B cell (primary cell): ENCODE measurements at regions not wholly inside any gene's neighbourhood (a gene's known extent, or its start where the extent isn't known, plus 50 kb on each side); places are given as distances from the start of the nearest gene placed in this dataset.

Experiments
- ATAC-seq: fragments of 200-7000 bp; cut with Tn5 transposase; one replicate; pipeline ENCODE4 v1.10.0; 2021; ENCODE audit warnings: low read depth, mild to moderate bottlenecking, moderate number of reproducible peaks, moderate library complexity
- CTCF ChIA-PET: fragments of 350-600 bp; sonication (Branson Sonifier 250); formaldehyde crosslinking; loops from one replicate; lab custom pipeline; 2021; ENCODE audit warnings: antibody characterized with exemption, inconsistent platforms; lab: Charles Lee
- POLR2A ChIA-PET: fragments of 350-600 bp; sonication (Branson Sonifier 250); formaldehyde crosslinking; loops from one replicate; lab custom pipeline; 2021; ENCODE audit warnings: antibody characterized with exemption; lab: Charles Lee
- DNase-seq: peaks from one replicate; pipeline ENCODE4 v3.0.0; 2013
- H2AFZ ChIP-seq: 2 replicates; pipeline ENCODE4 v1.6.1; 2012; ENCODE audit warnings: mild to moderate bottlenecking, low read depth, low read length; ENCODE audit not compliant: insufficient read depth, poor library complexity, severe bottlenecking
- H3K27ac ChIP-seq, 2 donors: 1 replicate in 1 of 2; 2 replicates in 1 of 2; pipeline ENCODE4 v1.5.1; 2012 to 2013; ENCODE audit warnings: low read length in 2 of 2, mild to moderate bottlenecking in 2 of 2, moderate library complexity in 1 of 2
- H3K27me3 ChIP-seq, 4 experiments: fragments of 200-600 bp in 1 of 4; sonication (generic) in 1 of 4; replicated peaks in 1 of 4; 1 replicate in 2 of 4; 2 replicates in 2 of 4; pipeline versions ENCODE4 v1.6.1 to v1.7.0; 2013 to 2016; ENCODE audit warnings: low read length in 3 of 4, mild to moderate bottlenecking in 2 of 4, mixed read lengths in 1 of 4, moderate library complexity in 1 of 4; ENCODE audit not compliant: insufficient read depth in 4 of 4, control insufficient read depth in 3 of 4; ENCODE audit errors: control extremely low read depth in 1 of 4
- H3K36me3 ChIP-seq, 2 experiments: replicated peaks in 1 of 2; 1 replicate in 1 of 2; 2 replicates in 1 of 2; pipeline versions ENCODE4 v1.6.1 to v1.7.1; 2013; ENCODE audit warnings: low read length in 1 of 2; ENCODE audit not compliant: insufficient read depth in 2 of 2, control insufficient read depth in 1 of 2; ENCODE audit errors: control extremely low read depth in 1 of 2, extremely low read depth in 1 of 2
- H3K4me1 ChIP-seq, 2 donors: fragments of 200-600 bp in 1 of 2; sonication (generic) in 1 of 2; 1 replicate in 1 of 2; 2 replicates in 1 of 2; pipeline versions ENCODE4 v1.5.1 to v1.6.1; 2013 to 2017; ENCODE audit warnings: low read length in 2 of 2; ENCODE audit not compliant: control insufficient read depth in 2 of 2, insufficient read depth in 2 of 2
- H3K4me2 ChIP-seq: replicated peaks from 2 replicates; pipeline ENCODE3; 2012; ENCODE audit warnings: mild to moderate bottlenecking, low read depth, low read length; ENCODE audit not compliant: poor library complexity, severe bottlenecking
- H3K4me3 ChIP-seq, 5 experiments: fragments of 200-600 bp in 1 of 5; sonication (generic) in 1 of 5; 1 replicate in 3 of 5; 2 replicates in 2 of 5; pipeline versions ENCODE4 v1.5.1 to v1.7.0; 2011 to 2016; ENCODE audit warnings: low read length in 4 of 5, mild to moderate bottlenecking in 4 of 5, low read depth in 2 of 5, control low read depth in 1 of 5, moderate library complexity in 1 of 5; ENCODE audit not compliant: insufficient read depth in 1 of 5; ENCODE audit errors: control extremely low read depth in 1 of 5, extremely low read depth in 1 of 5
- H3K79me2 ChIP-seq: fragments of 200-600 bp; sonication (generic); one replicate; pipeline ENCODE4 v1.6.0; 2016; ENCODE audit warnings: low read length; ENCODE audit not compliant: control insufficient read depth, insufficient read depth
- H3K9ac ChIP-seq: fragments of 200-600 bp; sonication (generic); 2 replicates; pipeline ENCODE4 v1.6.1; 2017; ENCODE audit warnings: mild to moderate bottlenecking, low read length, moderate library complexity
- H3K9me3 ChIP-seq, 3 donors: one replicate each; pipeline versions ENCODE4 v1.6.1 to v1.7.1; 2013; ENCODE audit warnings: low read length in 2 of 3; ENCODE audit not compliant: control insufficient read depth in 2 of 3, insufficient read depth in 1 of 3; ENCODE audit errors: control extremely low read depth in 1 of 3
- H4K20me1 ChIP-seq: 2 replicates; pipeline ENCODE4 v1.6.0; 2012; ENCODE audit warnings: mild to moderate bottlenecking, low read length; ENCODE audit not compliant: insufficient read depth, control insufficient read depth, poor library complexity, severe bottlenecking
- H3K27ac Mint-ChIP-seq: one replicate; pipeline ENCODE4 v1.8.0; 2021; ENCODE audit warnings: mixed read lengths
- H3K27me3 Mint-ChIP-seq: one replicate; pipeline ENCODE4 v1.8.0; 2021; ENCODE audit warnings: mixed read lengths
- H3K4me1 Mint-ChIP-seq: one replicate; pipeline ENCODE4 v1.8.0; 2021; ENCODE audit warnings: mixed read lengths
- H3K4me3 Mint-ChIP-seq: one replicate; pipeline ENCODE4 v1.8.0; 2021; ENCODE audit warnings: mixed read lengths
- H3K9me3 Mint-ChIP-seq: one replicate; pipeline ENCODE4 v1.8.0; 2022; ENCODE audit warnings: mixed read lengths; ENCODE audit not compliant: insufficient read depth
- CTCF ChIP-seq: fragments of 200-600 bp; IDR thresholded peaks from one replicate; pipeline ENCODE4 v1.8.0; 2022; ENCODE audit warnings: antibody characterized with exemption, mild to moderate bottlenecking
- EZH2 ChIP-seq: IDR thresholded peaks from 2 replicates; pipeline ENCODE4 v1.6.1; 2012; ENCODE audit warnings: borderline replicate concordance, low read depth, mild to moderate bottlenecking, moderate library complexity, low read length; ENCODE audit not compliant: insufficient read depth, poor library complexity, severe bottlenecking
- WGBS: methylation state at CpG from one replicate; pipeline ENCODE4 v1.1.5; 2013; ENCODE audit warnings: missing lambda C conversion rate; ENCODE audit not compliant: insufficient coverage; 5-methylcytosine and 5-hydroxymethylcytosine counted together
- intact Hi-C: fragments of 100-400 bp; cut with micrococcal nuclease; formaldehyde crosslinking; loops from one replicate; pipeline ENCODE4 v1.10.0; 2022

GRCh38 chr9:1521547-1521946 lies 471.4 kb downstream of the DMRT2 start:
- H4K20me1 ChIP-seq: no peaks in the 10 kb centered on the region
- Mint-ChIP-seq H3K27me3 (no peaks in the 10 kb centered on the region), H3K4me3 (no peak overlapping the region), H3K27ac (no peak overlapping the region), H3K4me1 (no peaks in the 10 kb centered on the region), H3K9me3 (no peaks in the 10 kb centered on the region)
- H3K79me2 ChIP-seq: no peaks in the 10 kb centered on the region
- TF ChIP-seq CTCF (no peak), EZH2 (no peak)
- ChIA-PET CTCF (no interaction called here), POLR2A (no interaction called here)
- H3K27ac ChIP-seq: no peak overlapping the region
- intact Hi-C loops: no loop called here
- no CpG with 5 or more reads among the region's 4 CpGs for WGBS
- ATAC-seq (no peak), DNase-seq (no peak)
- H3K4me1 ChIP-seq: no peaks in the 10 kb centered on the region
- H2AFZ ChIP-seq: no peak overlapping the region
- H3K27me3 ChIP-seq: no peaks in the 10 kb centered on the region
- H3K9ac ChIP-seq: no peak overlapping the region
- H3K4me2 ChIP-seq: no peak overlapping the region
- H3K36me3 ChIP-seq: no peaks in the 10 kb centered on the region
- no peak overlapping the region for H3K4me3 ChIP-seq
- H3K9me3 ChIP-seq: peaks cover 0 to 6% (median 0%) of the 10 kb centered on the region in 3 donors

GRCh38 chr9:1522219-1522767 lies 472.1 kb downstream of the DMRT2 start:
- CTCF ChIA-PET: no interaction called here
- Mint-ChIP-seq H3K9me3 (no peaks in the 10 kb centered on the region), H3K4me3 (no peak overlapping the region), H3K27me3 (no peaks in the 10 kb centered on the region), H3K27ac (no peak overlapping the region), H3K4me1 (no peaks in the 10 kb centered on the region)
- ATAC-seq (no peak), DNase-seq (no peak)
- H3K4me3 ChIP-seq: no peak overlapping the region
- H3K27me3 ChIP-seq: no peaks in the 10 kb centered on the region
- H3K9ac ChIP-seq: no peak overlapping the region
- peaks cover 0 to 6% (median 0%) of the 10 kb centered on the region in 3 donors for H3K9me3 ChIP-seq
- intact Hi-C loops: no loop called here
- no peak overlapping the region for H3K27ac ChIP-seq
- no peaks in the 10 kb centered on the region for H3K4me1 ChIP-seq
- TF ChIP-seq EZH2 (no peak), CTCF (no peak)
- 50% methylated on average over 1 of the region's 1 CpG for WGBS
- POLR2A ChIA-PET: no interaction called here
- no peak overlapping the region for H2AFZ ChIP-seq
- no peaks in the 10 kb centered on the region for H3K79me2 ChIP-seq
- H4K20me1 ChIP-seq: no peaks in the 10 kb centered on the region
- H3K36me3 ChIP-seq: no peaks in the 10 kb centered on the region
- no peak overlapping the region for H3K4me2 ChIP-seq
